Hematopoietic multipotent progenitor cell treated with erythropoietin and hydrocortisone succinate and interleukin-3 and kit ligand, for 8 days (in vitro differentiated cells): ENCODE measurements at regions not wholly inside any gene's neighbourhood (a gene's known extent, or its start where the extent isn't known, plus 50 kb on each side); places are given as distances from the start of the nearest gene placed in this dataset.
"Not testable (repeated sequence)": the region's sequence is repeated elsewhere in the genome, so short reads cannot be mapped to it uniquely, and the experiment has no call there.

ENCODE experiments used
- DNase-seq: peaks from one replicate; pipeline ENCODE4 v3.0.0-alpha.2; 2015

- no peak for DNase-seq
These were observed 394.7 kb downstream of the TFEC start for GRCh38 chr7:115635876-115636275.

- no peak for DNase-seq
These were observed 395.2 kb downstream of the TFEC start for GRCh38 chr7:115635376-115635775.

- no peak for DNase-seq
These were observed 395.9 kb downstream of the TFEC start for GRCh38 chr7:115634633-115635032.

GRCh38 chr7:115632636-115633035, 397.9 kb downstream of the TFEC start:
- DNase-seq = no peak

GRCh38 chr7:115631782-115632181, 398.8 kb downstream of the TFEC start:
- no peak for DNase-seq

GRCh38 chr7:115630049-115630448, 400.5 kb downstream of the TFEC start:
- DNase-seq = no peak

GRCh38 chr7:115618676-115619075, 411.9 kb downstream of the TFEC start:
- DNase-seq = no peak

- no peak for DNase-seq
These were observed 416.7 kb downstream of the TFEC start for GRCh38 chr7:115613836-115614235.

- DNase-seq = no peak
These were observed 427.1 kb downstream of the TFEC start for GRCh38 chr7:115603416-115603815.

- DNase-seq = no peak
These were observed 430.4 kb downstream of the TFEC start for GRCh38 chr7:115600207-115600606.

- DNase-seq = not testable (repeated sequence)
These were observed 431.4 kb downstream of the TFEC start for GRCh38 chr7:115599184-115599583.

GRCh38 chr7:115597220-115597619, 433.3 kb downstream of the TFEC start:
- DNase-seq = not testable (repeated sequence)

GRCh38 chr7:115593111-115593510, 437.5 kb downstream of the TFEC start:
- DNase-seq = no peak

- DNase-seq = no peak
These were observed 445.4 kb downstream of the TFEC start for GRCh38 chr7:115585015-115585718.

GRCh38 chr7:115582956-115583355, 447.6 kb downstream of the TFEC start:
- no peak for DNase-seq

GRCh38 chr7:115578576-115578975, 452.0 kb downstream of the TFEC start:
- DNase-seq = no peak

GRCh38 chr7:115574681-115575291, 455.8 kb downstream of the TFEC start:
- no peak for DNase-seq

GRCh38 chr7:115572111-115572510, 458.5 kb downstream of the TFEC start:
- DNase-seq = no peak

- no peak for DNase-seq
These were observed 469.0 kb downstream of the TFEC start for GRCh38 chr7:115561335-115562110.

- DNase-seq = no peak
These were observed 470.7 kb downstream of the TFEC start for GRCh38 chr7:115559877-115560276.

GRCh38 chr7:115558161-115558560, 472.4 kb downstream of the TFEC start:
- DNase-seq = no peak

- not testable (repeated sequence) for DNase-seq
These were observed 473.3 kb downstream of the TFEC start for GRCh38 chr7:115557296-115557695.

GRCh38 chr7:115552766-115553165, 477.8 kb downstream of the TFEC start:
- no peak for DNase-seq

GRCh38 chr7:115549910-115550309, 480.7 kb downstream of the TFEC start:
- no peak for DNase-seq
